SU-DHL-6 (cell line): ENCODE measurements at regions not wholly inside any gene's neighbourhood (a gene's known extent, or its start where the extent isn't known, plus 50 kb on each side); places are given as distances from the start of the nearest gene placed in this dataset.
"Not testable (repeated sequence)": the region's sequence is repeated elsewhere in the genome, so short reads cannot be mapped to it uniquely, and the experiment has no call there.

ENCODE experiments used
- CTCF ChIP-seq: fragments of 200-600 bp; sonication (generic); IDR thresholded peaks from one replicate; pipeline ENCODE4 v1.5.1; 2017; ENCODE audit warnings: antibody characterized with exemption, mild to moderate bottlenecking, low read length, moderate library complexity; ENCODE audit not compliant: insufficient read depth, poor library complexity, severe bottlenecking
- EZH2phosphoT487 ChIP-seq: fragments of 200-600 bp; sonication (generic), shearing (Covaris generic); conservative IDR thresholded peaks from 2 replicates; pipeline ENCODE4 v1.6.1; 2018; ENCODE audit warnings: mild to moderate bottlenecking, antibody characterized with exemption, low read length, moderate library complexity, mixed read lengths

- not testable (repeated sequence) for TF ChIP-seq CTCF, EZH2phosphoT487
Measured at GRCh38 chr2:194021130-194021529, 1635.9 kb upstream of the SLC39A10 start.
